ENCODE measurements at regions not wholly inside any gene's neighbourhood (a gene's known extent, or its start where the extent isn't known, plus 50 kb on each side); places are given as distances from the start of the nearest gene placed in this dataset.

- no peak for DNase-seq (ENCODE audit: low spot score)
- H3K27ac Mint-ChIP-seq: no peak overlapping the region
- H3K9me2 ChIP-seq (ENCODE audit: insufficient read depth): no peaks in the 10 kb centered on the region
- no peaks in the 10 kb centered on the region for H3K36me3 ChIP-seq (ENCODE audit: insufficient read depth)
- no peak overlapping the region for H3K4me3 ChIP-seq
- H3K27me3 ChIP-seq (ENCODE audit: insufficient read depth): peaks cover 3% of the 10 kb centered on the region; the same call in 1 of the 2 replicates
- H3K4me2 ChIP-seq: no peak overlapping the region
- H3F3A ChIP-seq (replicated peaks; ENCODE audit: low read depth): no peaks in the 10 kb centered on the region
- no peak overlapping the region for H2AFZ ChIP-seq
- no peak overlapping the region for H3K4me3 Mint-ChIP-seq
- TF ChIP-seq EZH2 (IDR thresholded peaks at IDR 0.05; ENCODE audit: low read depth, unreplicated experiment): no peak
- TF ChIP-seq EZH2phosphoT487 (IDR thresholded peaks at IDR 0.05; ENCODE audit: unreplicated experiment): no peak
- TF ChIP-seq ZNF462 (CRISPR knock-in tag; IDR thresholded peaks at IDR 0.05): no peak
- TF ChIP-seq NANOG (IDR thresholded peaks at IDR 0.05; ENCODE audit: borderline replicate concordance): no peak
- TF ChIP-seq JUNB (IDR thresholded peaks at IDR 0.05; ENCODE audit: unreplicated experiment): no peak
- TF ChIP-seq CREB1 (CRISPR knock-in tag; IDR thresholded peaks at IDR 0.05; ENCODE audit: low read depth): no peak
- TF ChIP-seq STAT1 (IDR thresholded peaks at IDR 0.05; ENCODE audit: unreplicated experiment): no peak
- TF ChIP-seq POLR2AphosphoS5 (IDR thresholded peaks at IDR 0.05; ENCODE audit: low read depth): no peak
- TF ChIP-seq CTCF (conservative IDR thresholded peaks at IDR 0.05; ENCODE audit: low read depth in 2 of 2): no peak
- TF ChIP-seq REST (IDR thresholded peaks at IDR 0.05; ENCODE audit: unreplicated experiment): no peak
- TF ChIP-seq ETS1 (IDR thresholded peaks at IDR 0.05): no peak
- TF ChIP-seq ZNF114 (CRISPR knock-in tag; IDR thresholded peaks at IDR 0.05): no peak
- no peak for TF ChIP-seq ZNF331 (CRISPR knock-in tag; IDR thresholded peaks at IDR 0.05; ENCODE audit: low read depth)
- no peaks in the 10 kb centered on the region for H4K20me1 ChIP-seq (replicated peaks; ENCODE audit: insufficient read depth)
- peaks cover 7% of the 10 kb centered on the region for H3K27me3 Mint-ChIP-seq (ENCODE audit: insufficient read depth, low read depth, poor library complexity)
- H3K79me2 ChIP-seq (replicated peaks; ENCODE audit: insufficient read depth): no peaks in the 10 kb centered on the region
- peaks cover 22% of the 10 kb centered on the region for H3K4me1 Mint-ChIP-seq
- H3K27ac ChIP-seq (ENCODE audit: low read depth): no peak overlapping the region
- peaks cover 10% of the 10 kb centered on the region for H3K9me3 Mint-ChIP-seq
- ATAC-seq: no peak
- H3K36me3 Mint-ChIP-seq (ENCODE audit: low read depth): peaks cover 16% of the 10 kb centered on the region; the same call in 2 of the 3 replicates
- H3K4me1 ChIP-seq (ENCODE audit: insufficient read depth): peaks cover 19% of the 10 kb centered on the region
Measured at GRCh38 chr11:97860237-97860636, 1160.5 kb upstream of the CNTN5 start.

All from GM23338 (cell line).